Limb (tissue), 2 donors: ENCODE measurements at regions not wholly inside any gene's neighbourhood (a gene's known extent, or its start where the extent isn't known, plus 50 kb on each side); places are given as distances from the start of the nearest gene placed in this dataset.
A peak's percentile ranks its signal among the peaks of the same experiment; 100 is the strongest.
"Not testable (repeated sequence)": the region's sequence is repeated elsewhere in the genome, so short reads cannot be mapped to it uniquely, and the experiment has no call there.

Source experiments
- DNase-seq, 2 donors: peaks; one replicate each; pipeline ENCODE4 v3.0.0-alpha.2; 2016; ENCODE audit errors: extremely low spot score in 2 of 2

- DNase-seq: no peak
Observed at GRCh38 chr13:42478531-42479156, 95.3 kb upstream of the TNFSF11 start.

GRCh38 chr13:42484386-42484785 is 89.6 kb upstream of the TNFSF11 start:
- DNase-seq: peak in 1 of 2 donors; percentile 13

GRCh38 chr13:42485272-42485671 is 88.7 kb upstream of the TNFSF11 start:
- no peak for DNase-seq

GRCh38 chr13:42486711-42487198 is 87.2 kb upstream of the TNFSF11 start:
- peak in 1 of 2 donors; percentile 9 for DNase-seq

GRCh38 chr13:42487221-42487620 is 86.7 kb upstream of the TNFSF11 start:
- no peak for DNase-seq

- no peak for DNase-seq
Observed at GRCh38 chr13:42490676-42491075, 83.3 kb upstream of the TNFSF11 start.

- no peak for DNase-seq
Observed at GRCh38 chr13:42492372-42492920, 81.5 kb upstream of the TNFSF11 start.

- DNase-seq: no peak
Observed at GRCh38 chr13:42494157-42494556, 79.8 kb upstream of the TNFSF11 start.

- DNase-seq: no peak
Observed at GRCh38 chr13:42495255-42495654, 78.7 kb upstream of the TNFSF11 start.

GRCh38 chr13:42495751-42496150 is 78.2 kb upstream of the TNFSF11 start:
- DNase-seq: no peak

- not testable (repeated sequence) for DNase-seq
Observed at GRCh38 chr13:42496926-42497554, 76.9 kb upstream of the TNFSF11 start.

GRCh38 chr13:42497798-42498197 is 76.2 kb upstream of the TNFSF11 start:
- DNase-seq: no peak

- DNase-seq: no peak
Observed at GRCh38 chr13:42498521-42498920, 75.4 kb upstream of the TNFSF11 start.
